HFFc6 (cell line): ENCODE measurements at regions not wholly inside any gene's neighbourhood (a gene's known extent, or its start where the extent isn't known, plus 50 kb on each side); places are given as distances from the start of the nearest gene placed in this dataset.

Experiments
- DNase-seq: peaks from one replicate; pipeline ENCODE4 v3.0.0-alpha.2; 2018
- H3K27ac Mint-ChIP-seq: 2 replicates; pipeline ENCODE4 v1.8.0; 2020; ENCODE audit warnings: mild to moderate bottlenecking, mixed read lengths
- H3K27me3 Mint-ChIP-seq: 2 replicates; pipeline ENCODE4 v1.8.0; 2021; ENCODE audit warnings: mild to moderate bottlenecking, moderate library complexity, mixed read lengths; ENCODE audit not compliant: insufficient read depth
- H3K36me3 Mint-ChIP-seq: 2 replicates; pipeline ENCODE4 v1.8.0; 2021; ENCODE audit warnings: low read depth, mixed read lengths
- H3K4me1 Mint-ChIP-seq: 2 replicates; pipeline ENCODE4 v1.8.0; 2020; ENCODE audit warnings: low read depth, mixed read lengths
- H3K4me3 Mint-ChIP-seq: 2 replicates; pipeline ENCODE4 v1.8.0; 2020; ENCODE audit warnings: mild to moderate bottlenecking, moderate library complexity, mixed read lengths
- H3K9me3 Mint-ChIP-seq: 2 replicates; pipeline ENCODE4 v1.8.0; 2020; ENCODE audit warnings: mild to moderate bottlenecking, mixed read lengths
- TF ChIP-seq, protein P1 (sequence below): fragments of 200-600 bp; sonication (generic); IDR thresholded peaks from 2 replicates; pipeline ENCODE4 v1.5.0; 2021; ENCODE audit warnings: antibody characterized with exemption, mild to moderate bottlenecking

- Mint-ChIP-seq H3K27me3 (no peaks in the 10 kb centered on the region), H3K27ac (no peak overlapping the region)
These were observed 170.9 kb upstream of the STXBP5 start for GRCh38 chr6:147033267-147033666.

DNA sequence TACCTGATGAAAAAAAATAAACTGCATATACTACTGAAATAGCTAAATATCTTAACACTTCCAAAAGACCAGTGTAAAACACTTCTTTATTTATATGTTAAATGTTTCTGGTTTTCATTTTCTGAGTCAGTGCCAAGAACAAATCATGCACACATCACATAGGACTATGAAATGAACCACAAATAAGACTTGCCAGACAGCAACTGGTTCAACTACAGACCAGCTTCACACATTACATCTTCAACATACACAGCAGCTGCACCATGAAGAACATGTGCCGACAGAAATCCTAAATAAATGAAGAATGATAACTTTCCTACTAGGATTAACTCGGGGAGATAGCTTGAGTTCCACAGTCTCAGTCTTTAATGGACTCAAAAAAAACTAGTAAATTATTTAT lies 168.3 kb upstream of the STXBP5 start:
- no peaks in the 10 kb centered on the region; the same call in 1 of the 2 replicates for H3K27me3 Mint-ChIP-seq
- TF ChIP-seq, protein P1, sequence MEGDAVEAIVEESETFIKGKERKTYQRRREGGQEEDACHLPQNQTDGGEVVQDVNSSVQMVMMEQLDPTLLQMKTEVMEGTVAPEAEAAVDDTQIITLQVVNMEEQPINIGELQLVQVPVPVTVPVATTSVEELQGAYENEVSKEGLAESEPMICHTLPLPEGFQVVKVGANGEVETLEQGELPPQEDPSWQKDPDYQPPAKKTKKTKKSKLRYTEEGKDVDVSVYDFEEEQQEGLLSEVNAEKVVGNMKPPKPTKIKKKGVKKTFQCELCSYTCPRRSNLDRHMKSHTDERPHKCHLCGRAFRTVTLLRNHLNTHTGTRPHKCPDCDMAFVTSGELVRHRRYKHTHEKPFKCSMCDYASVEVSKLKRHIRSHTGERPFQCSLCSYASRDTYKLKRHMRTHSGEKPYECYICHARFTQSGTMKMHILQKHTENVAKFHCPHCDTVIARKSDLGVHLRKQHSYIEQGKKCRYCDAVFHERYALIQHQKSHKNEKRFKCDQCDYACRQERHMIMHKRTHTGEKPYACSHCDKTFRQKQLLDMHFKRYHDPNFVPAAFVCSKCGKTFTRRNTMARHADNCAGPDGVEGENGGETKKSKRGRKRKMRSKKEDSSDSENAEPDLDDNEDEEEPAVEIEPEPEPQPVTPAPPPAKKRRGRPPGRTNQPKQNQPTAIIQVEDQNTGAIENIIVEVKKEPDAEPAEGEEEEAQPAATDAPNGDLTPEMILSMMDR: no peak
- H3K9me3 Mint-ChIP-seq: no peaks in the 10 kb centered on the region
- H3K4me3 Mint-ChIP-seq: no peak overlapping the region
- no peaks in the 10 kb centered on the region for H3K36me3 Mint-ChIP-seq
- DNase-seq: no peak
- H3K27ac Mint-ChIP-seq: no peak overlapping the region
- peaks cover 6% of the 10 kb centered on the region; the same call in 1 of the 2 replicates for H3K4me1 Mint-ChIP-seq

More at GRCh38 chr6:147033267-147033666, 170.9 kb upstream of the STXBP5 start:
- Mint-ChIP-seq H3K36me3 (no peaks in the 10 kb centered on the region), H3K4me3 (no peak overlapping the region), H3K9me3 (no peaks in the 10 kb centered on the region), H3K4me1 (no peaks in the 10 kb centered on the region)
- DNase-seq: peak; percentile 34
- TF ChIP-seq, protein P1: no peak

- Mint-ChIP-seq H3K36me3 (peaks cover 9% of the 10 kb centered on the region), H3K4me3 (no peak overlapping the region), H3K4me1 (peaks cover 6% of the 10 kb centered on the region; the same call in 1 of the 2 replicates), H3K27me3 (no peaks in the 10 kb centered on the region; the same call in 1 of the 2 replicates), H3K9me3 (peaks cover 2% of the 10 kb centered on the region; the same call in 1 of the 2 replicates), H3K27ac (no peak overlapping the region)
- no peak for DNase-seq
- TF ChIP-seq, protein P1: no peak
These were observed 166.3 kb upstream of the STXBP5 start for GRCh38 chr6:147037881-147038280.

GRCh38 chr6:147040121-147040910 lies 163.9 kb upstream of the STXBP5 start:
- Mint-ChIP-seq H3K36me3 (peaks cover 28% of the 10 kb centered on the region), H3K4me1 (peaks cover 16% of the 10 kb centered on the region), H3K27ac (no peak overlapping the region), H3K4me3 (no peak overlapping the region), H3K27me3 (no peaks in the 10 kb centered on the region; the same call in 1 of the 2 replicates), H3K9me3 (peaks cover 24% of the 10 kb centered on the region)
- DNase-seq: no peak
- TF ChIP-seq, protein P1: no peak

GRCh38 chr6:147042679-147043078 lies 161.5 kb upstream of the STXBP5 start:
- Mint-ChIP-seq H3K36me3 (peaks cover 28% of the 10 kb centered on the region), H3K27me3 (no peaks in the 10 kb centered on the region; the same call in 1 of the 2 replicates), H3K27ac (no peak overlapping the region), H3K9me3 (peaks cover 24% of the 10 kb centered on the region), H3K4me3 (no peak overlapping the region), H3K4me1 (peaks cover 26% of the 10 kb centered on the region)
- no peak for DNase-seq
- TF ChIP-seq, protein P1: no peak
